ENCODE measurements at regions not wholly inside any gene's neighbourhood (a gene's known extent, or its start where the extent isn't known, plus 50 kb on each side); places are given as distances from the start of the nearest gene placed in this dataset.

- TF ChIP-seq POLR2A (IDR thresholded peaks at IDR 0.05) (no peak), CTCF (IDR thresholded peaks at IDR 0.05) (no peak)
These were observed 153.9 kb upstream of the PCBD1 start for GRCh38 chr10:71042216-71042615.

Measured in right lobe of liver (tissue), 4 donors.